ENCODE measurements at regions not wholly inside any gene's neighbourhood (a gene's known extent, or its start where the extent isn't known, plus 50 kb on each side); places are given as distances from the start of the nearest gene placed in this dataset.

GRCh38 chr3:117297541-117297940, 588.0 kb downstream of the TUSC7 start:
- Mint-ChIP-seq H3K27me3 (no peaks in the 10 kb centered on the region), H3K4me1 (ENCODE audit: low read depth) (no peaks in the 10 kb centered on the region), H3K27ac (no peak overlapping the region), H3K36me3 (ENCODE audit: low read depth) (no peaks in the 10 kb centered on the region), H3K4me3 (no peak overlapping the region), H3K9me3 (peaks cover 6% of the 10 kb centered on the region)
- DNase-seq (no peak), ATAC-seq (ENCODE audit: poor library complexity) (no peak)
- TF ChIP-seq CTCF (IDR thresholded peaks at IDR 0.05), result no peak
- ChIA-PET POLR2A (no interaction called here), CTCF (no interaction called here)
- Histone ChIP-seq H3K4me3 (ENCODE audit: low read length) (no peak overlapping the region), H3K9me3 (ENCODE audit: control insufficient read depth in 1 of 2, insufficient read depth in 1 of 2, low read length in 2 of 2) (no peaks in the 10 kb centered on the region), H3K27me3 (ENCODE audit: control insufficient read depth in 1 of 2, insufficient read depth in 2 of 2, low read length in 2 of 2) (no peaks in the 10 kb centered on the region), H3K4me1 (ENCODE audit: insufficient read depth, low read length) (no peaks in the 10 kb centered on the region), H3K36me3 (ENCODE audit: insufficient read depth, low read length) (no peaks in the 10 kb centered on the region), H3K27ac (ENCODE audit: low read depth in 1 of 2, low read length in 2 of 2) (no peak overlapping the region)
- intact Hi-C loops (cut with DNase I, micrococcal nuclease), result no loop called here

- POLR2A ChIA-PET, result no interaction called here
- ATAC-seq (ENCODE audit: poor library complexity), result no peak
- no peak for DNase-seq
Observed at GRCh38 chr3:117298273-117298672, 588.7 kb downstream of the TUSC7 start.

GRCh38 chr3:117302428-117302827, 592.8 kb downstream of the TUSC7 start:
- Histone ChIP-seq H3K9me3 (ENCODE audit: control insufficient read depth in 1 of 2, insufficient read depth in 1 of 2, low read length in 2 of 2) (no peaks in the 10 kb centered on the region), H3K27ac (ENCODE audit: low read depth in 1 of 2, low read length in 2 of 2) (no peak overlapping the region), H3K4me1 (ENCODE audit: insufficient read depth, low read length) (no peaks in the 10 kb centered on the region), H3K36me3 (ENCODE audit: insufficient read depth, low read length) (no peaks in the 10 kb centered on the region), H3K4me3 (ENCODE audit: low read length) (no peak overlapping the region), H3K27me3 (ENCODE audit: control insufficient read depth in 1 of 2, insufficient read depth in 2 of 2, low read length in 2 of 2) (no peaks in the 10 kb centered on the region)
- POLR2A ChIA-PET, result no interaction called here
- ATAC-seq (ENCODE audit: poor library complexity) (no peak), DNase-seq (no peak)
- Mint-ChIP-seq H3K36me3 (ENCODE audit: low read depth) (no peaks in the 10 kb centered on the region), H3K27me3 (no peaks in the 10 kb centered on the region), H3K9me3 (peaks cover 3% of the 10 kb centered on the region), H3K4me1 (ENCODE audit: low read depth) (no peaks in the 10 kb centered on the region), H3K27ac (no peak overlapping the region), H3K4me3 (no peak overlapping the region)
- intact Hi-C loops (cut with DNase I, micrococcal nuclease), result no loop called here
- CTCF ChIA-PET, result no interaction called here
- TF ChIP-seq CTCF (IDR thresholded peaks at IDR 0.05), result no peak

More at GRCh38 chr3:117298273-117298672, 588.7 kb downstream of the TUSC7 start:
- H3K9me3 Mint-ChIP-seq, result peaks cover 3% of the 10 kb centered on the region
- no peak for TF ChIP-seq CTCF (IDR thresholded peaks at IDR 0.05)
- no peaks in the 10 kb centered on the region for H3K36me3 Mint-ChIP-seq (ENCODE audit: low read depth)
- intact Hi-C loops (cut with DNase I, micrococcal nuclease), result no loop called here
- no peaks in the 10 kb centered on the region for H3K27me3 ChIP-seq (ENCODE audit: control insufficient read depth in 1 of 2, insufficient read depth in 2 of 2, low read length in 2 of 2)
- H3K4me1 ChIP-seq (ENCODE audit: insufficient read depth, low read length), result no peaks in the 10 kb centered on the region
- H3K4me1 Mint-ChIP-seq (ENCODE audit: low read depth), result no peaks in the 10 kb centered on the region
- no peak overlapping the region for H3K4me3 ChIP-seq (ENCODE audit: low read length)
- no peaks in the 10 kb centered on the region for H3K9me3 ChIP-seq (ENCODE audit: control insufficient read depth in 1 of 2, insufficient read depth in 1 of 2, low read length in 2 of 2)
- no peak overlapping the region for H3K27ac ChIP-seq (ENCODE audit: low read depth in 1 of 2, low read length in 2 of 2)
- CTCF ChIA-PET, result no interaction called here
- no peaks in the 10 kb centered on the region for H3K27me3 Mint-ChIP-seq
- no peak overlapping the region for H3K4me3 Mint-ChIP-seq
- H3K27ac Mint-ChIP-seq, result no peak overlapping the region
- H3K36me3 ChIP-seq (ENCODE audit: insufficient read depth, low read length), result no peaks in the 10 kb centered on the region

All from CD4-positive, alpha-beta T cell (primary cell).